ENCODE measurements at regions not wholly inside any gene's neighbourhood (a gene's known extent, or its start where the extent isn't known, plus 50 kb on each side); places are given as distances from the start of the nearest gene placed in this dataset.

GRCh38 chr4:54554339-54554990 lies 103.3 kb upstream of the KIT start:
- no peak overlapping the region for H3K4me3 ChIP-seq (ENCODE audit: low read length in 3 of 3)
- no peaks in the 10 kb centered on the region for H3K36me3 ChIP-seq (ENCODE audit: control insufficient read depth in 2 of 3, insufficient read depth in 3 of 3, low read length in 3 of 3)
- H3K27ac ChIP-seq (ENCODE audit: low read depth in 2 of 2, low read length in 2 of 2) = no peak overlapping the region
- H3K4me1 ChIP-seq (ENCODE audit: control insufficient read depth in 2 of 3, insufficient read depth in 2 of 3, low read depth in 1 of 3, low read length in 3 of 3) = no peaks in the 10 kb centered on the region
- H3K27me3 ChIP-seq (ENCODE audit: control insufficient read depth, insufficient read depth, low read length) = no peaks in the 10 kb centered on the region
- no peaks in the 10 kb centered on the region for H3K9me3 ChIP-seq (ENCODE audit: control insufficient read depth in 2 of 3, insufficient read depth in 1 of 3, low read length in 3 of 3)
- intact Hi-C loops (cut with DNase I) = no loop called here
- H3K9ac ChIP-seq (ENCODE audit: low read length in 3 of 3) = no peak overlapping the region
- FAIRE-seq (no peak), DNase-seq (no peak)
- no peak for TF ChIP-seq CTCF (IDR thresholded peaks at IDR 0.05; ENCODE audit: borderline replicate concordance, extremely low read depth, insufficient read depth)

GRCh38 chr4:54556051-54556450 lies 101.7 kb upstream of the KIT start:
- DNase-seq (no peak), FAIRE-seq (no peak)
- H3K9me3 ChIP-seq (ENCODE audit: control insufficient read depth in 2 of 3, insufficient read depth in 1 of 3, low read length in 3 of 3) = no peaks in the 10 kb centered on the region
- intact Hi-C loops (cut with DNase I) = no loop called here
- H3K4me1 ChIP-seq (ENCODE audit: control insufficient read depth in 2 of 3, insufficient read depth in 2 of 3, low read depth in 1 of 3, low read length in 3 of 3) = no peaks in the 10 kb centered on the region
- no peaks in the 10 kb centered on the region for H3K36me3 ChIP-seq (ENCODE audit: control insufficient read depth in 2 of 3, insufficient read depth in 3 of 3, low read length in 3 of 3)
- H3K9ac ChIP-seq (ENCODE audit: low read length in 3 of 3) = no peak overlapping the region
- no peak overlapping the region for H3K4me3 ChIP-seq (ENCODE audit: low read length in 3 of 3)
- no peaks in the 10 kb centered on the region for H3K27me3 ChIP-seq (ENCODE audit: control insufficient read depth, insufficient read depth, low read length)
- no peak for TF ChIP-seq CTCF (IDR thresholded peaks at IDR 0.05; ENCODE audit: borderline replicate concordance, extremely low read depth, insufficient read depth)
- H3K27ac ChIP-seq (ENCODE audit: low read depth in 2 of 2, low read length in 2 of 2) = no peak overlapping the region

GRCh38 chr4:54556587-54556986 lies 101.2 kb upstream of the KIT start:
- H3K4me3 ChIP-seq (ENCODE audit: low read length in 3 of 3) = no peak overlapping the region
- no peaks in the 10 kb centered on the region for H3K4me1 ChIP-seq (ENCODE audit: control insufficient read depth in 2 of 3, insufficient read depth in 2 of 3, low read depth in 1 of 3, low read length in 3 of 3)
- FAIRE-seq (no peak), DNase-seq (no peak)
- H3K27ac ChIP-seq (ENCODE audit: low read depth in 2 of 2, low read length in 2 of 2) = no peak overlapping the region
- intact Hi-C loops (cut with DNase I) = no loop called here
- H3K27me3 ChIP-seq (ENCODE audit: control insufficient read depth, insufficient read depth, low read length) = no peaks in the 10 kb centered on the region
- no peaks in the 10 kb centered on the region for H3K36me3 ChIP-seq (ENCODE audit: control insufficient read depth in 2 of 3, insufficient read depth in 3 of 3, low read length in 3 of 3)
- no peak for TF ChIP-seq CTCF (IDR thresholded peaks at IDR 0.05; ENCODE audit: borderline replicate concordance, extremely low read depth, insufficient read depth)
- no peak overlapping the region for H3K9ac ChIP-seq (ENCODE audit: low read length in 3 of 3)
- H3K9me3 ChIP-seq (ENCODE audit: control insufficient read depth in 2 of 3, insufficient read depth in 1 of 3, low read length in 3 of 3) = no peaks in the 10 kb centered on the region

All from kidney (tissue), 13 donors.